Kidney (tissue), 13 donors: ENCODE measurements at regions not wholly inside any gene's neighbourhood (a gene's known extent, or its start where the extent isn't known, plus 50 kb on each side); places are given as distances from the start of the nearest gene placed in this dataset.

Experiments used
- DNase-seq, 5 donors: peaks; one replicate each; pipeline ENCODE4 v3.0.0-alpha.2; 2013 to 2020
- FAIRE-seq: peaks from 2 replicates; lab custom pipeline; 2012; peaks lifted over from hg19 to GRCh38; lab: Jason Lieb, UNC
- H3K27ac ChIP-seq, 2 donors: one replicate each; pipeline ENCODE4 v1.7.0; 2013; ENCODE audit warnings: low read depth in 2 of 2, low read length in 2 of 2, inconsistent platforms in 1 of 2
- H3K27me3 ChIP-seq: one replicate; pipeline ENCODE4 v1.7.1; 2013; ENCODE audit warnings: low read length, inconsistent platforms; ENCODE audit not compliant: control insufficient read depth, insufficient read depth
- H3K36me3 ChIP-seq, 3 donors: one replicate each; pipeline versions ENCODE4 v1.7.0 to v1.7.1; 2013; ENCODE audit warnings: low read length in 3 of 3, control low read depth in 1 of 3, inconsistent platforms in 1 of 3; ENCODE audit not compliant: insufficient read depth in 3 of 3, control insufficient read depth in 2 of 3
- H3K4me1 ChIP-seq, 3 donors: one replicate each; pipeline versions ENCODE4 v1.7.0 to v1.7.1; 2013; ENCODE audit warnings: low read length in 3 of 3, inconsistent platforms in 1 of 3, low read depth in 1 of 3; ENCODE audit not compliant: control insufficient read depth in 2 of 3, insufficient read depth in 2 of 3
- H3K4me3 ChIP-seq, 3 donors: one replicate each; pipeline versions ENCODE4 v1.7.0 to v1.8.1; 2013; ENCODE audit warnings: low read length in 3 of 3, control low read depth in 1 of 3, inconsistent platforms in 1 of 3
- H3K9ac ChIP-seq, 3 donors: one replicate each; pipeline versions ENCODE4 v1.7.0 to v1.7.1; 2013; ENCODE audit warnings: low read length in 3 of 3, control low read depth in 1 of 3, inconsistent platforms in 1 of 3
- H3K9me3 ChIP-seq, 3 donors: one replicate each; pipeline versions ENCODE4 v1.7.0 to v1.7.1; 2013; ENCODE audit warnings: low read length in 3 of 3, control low read depth in 1 of 3, inconsistent platforms in 1 of 3; ENCODE audit not compliant: control insufficient read depth in 2 of 3, insufficient read depth in 1 of 3
- intact Hi-C: fragments of 100-400 bp; cut with DNase I; formaldehyde crosslinking; loops from one replicate; pipeline ENCODE4 v1.11.1; 2022
- TF ChIP-seq, protein P1 (sequence below): IDR thresholded peaks from 3 replicates; pipeline ENCODE4 v1.5.1; 2012; ENCODE audit warnings: mild to moderate bottlenecking, moderate library complexity, borderline replicate concordance; ENCODE audit not compliant: insufficient read depth; ENCODE audit errors: extremely low read depth
- donor health status: control.
- donor health status: control.
- donor health status: control.
- donor health status: control.
- donor health status: control.
- donor health status: DM: yes; HTN: yes; CAD: no.
- donor health status: Normal renal cell carcinoma (clear cell type).

GRCh38 chr12:94862421-94862820 lies 141.1 kb downstream of the NDUFA12 start:
- no peak overlapping the region for H3K4me3 ChIP-seq
- no peak overlapping the region for H3K27ac ChIP-seq
- no peaks in the 10 kb centered on the region for H3K36me3 ChIP-seq
- FAIRE-seq (no peak), DNase-seq (peak in 1 of 5 donors; percentile 53)
- no peak overlapping the region for H3K9ac ChIP-seq
- peaks cover 0 to 6% (median 0%) of the 10 kb centered on the region in 3 donors for H3K4me1 ChIP-seq
- H3K27me3 ChIP-seq = no peaks in the 10 kb centered on the region
- H3K9me3 ChIP-seq = no peaks in the 10 kb centered on the region
- intact Hi-C loops = no loop called here
- TF ChIP-seq, protein P1, sequence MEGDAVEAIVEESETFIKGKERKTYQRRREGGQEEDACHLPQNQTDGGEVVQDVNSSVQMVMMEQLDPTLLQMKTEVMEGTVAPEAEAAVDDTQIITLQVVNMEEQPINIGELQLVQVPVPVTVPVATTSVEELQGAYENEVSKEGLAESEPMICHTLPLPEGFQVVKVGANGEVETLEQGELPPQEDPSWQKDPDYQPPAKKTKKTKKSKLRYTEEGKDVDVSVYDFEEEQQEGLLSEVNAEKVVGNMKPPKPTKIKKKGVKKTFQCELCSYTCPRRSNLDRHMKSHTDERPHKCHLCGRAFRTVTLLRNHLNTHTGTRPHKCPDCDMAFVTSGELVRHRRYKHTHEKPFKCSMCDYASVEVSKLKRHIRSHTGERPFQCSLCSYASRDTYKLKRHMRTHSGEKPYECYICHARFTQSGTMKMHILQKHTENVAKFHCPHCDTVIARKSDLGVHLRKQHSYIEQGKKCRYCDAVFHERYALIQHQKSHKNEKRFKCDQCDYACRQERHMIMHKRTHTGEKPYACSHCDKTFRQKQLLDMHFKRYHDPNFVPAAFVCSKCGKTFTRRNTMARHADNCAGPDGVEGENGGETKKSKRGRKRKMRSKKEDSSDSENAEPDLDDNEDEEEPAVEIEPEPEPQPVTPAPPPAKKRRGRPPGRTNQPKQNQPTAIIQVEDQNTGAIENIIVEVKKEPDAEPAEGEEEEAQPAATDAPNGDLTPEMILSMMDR = no peak

DNA sequence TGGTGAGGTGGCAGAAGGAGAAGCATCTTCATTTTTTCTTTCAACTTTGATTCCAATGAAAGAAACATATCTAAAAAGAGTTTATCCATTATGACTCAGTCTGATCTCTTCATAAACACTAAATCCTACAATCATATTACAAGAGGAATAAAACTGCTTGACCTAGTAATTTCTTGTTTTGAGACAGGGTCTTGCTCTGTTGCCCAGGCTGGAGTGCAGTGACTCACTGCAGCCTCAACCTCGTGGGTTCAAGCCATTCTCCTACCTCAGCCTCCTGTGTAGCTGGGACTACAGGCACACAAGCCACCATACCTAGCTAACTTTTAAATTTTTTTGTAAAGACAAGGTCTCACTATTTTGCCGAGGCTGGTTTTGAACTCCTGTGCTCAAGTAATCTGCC lies 147.2 kb downstream of the NDUFA12 start:
- Histone ChIP-seq H3K9me3 (no peaks in the 10 kb centered on the region), H3K4me3 (no peak overlapping the region), H3K9ac (no peak overlapping the region), H3K27ac (no peak overlapping the region), H3K4me1 (peaks cover 0 to 3% (median 0%) of the 10 kb centered on the region in 3 donors), H3K27me3 (no peaks in the 10 kb centered on the region), H3K36me3 (no peaks in the 10 kb centered on the region)
- DNase-seq = no peak
- TF ChIP-seq, protein P1 = no peak
- intact Hi-C loops = no loop called here
- FAIRE-seq = no peak

DNA sequence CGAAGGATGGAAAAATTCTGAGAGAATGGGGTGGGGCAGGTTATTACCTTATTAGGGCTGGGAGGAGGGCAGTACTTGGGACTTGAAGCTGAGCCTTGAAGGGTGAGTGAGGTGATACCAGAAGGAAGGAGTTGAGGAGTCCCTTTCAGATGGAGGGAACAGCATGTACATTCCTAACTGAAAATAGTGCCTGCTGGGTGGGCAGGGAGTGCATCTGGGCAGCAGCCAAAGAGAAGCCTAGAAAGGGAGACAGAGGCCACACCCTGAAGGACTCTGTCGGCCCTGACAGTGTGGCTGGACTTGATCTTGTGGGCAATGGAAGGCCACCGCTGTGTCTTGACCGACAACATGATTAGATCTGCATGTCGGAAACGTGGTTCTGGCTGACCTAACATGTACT lies 147.6 kb downstream of the NDUFA12 start:
- Histone ChIP-seq H3K9me3 (no peaks in the 10 kb centered on the region), H3K36me3 (no peaks in the 10 kb centered on the region), H3K27ac (no peak overlapping the region), H3K9ac (no peak overlapping the region), H3K4me3 (no peak overlapping the region), H3K4me1 (peaks cover 0 to 3% (median 0%) of the 10 kb centered on the region in 3 donors), H3K27me3 (no peaks in the 10 kb centered on the region)
- TF ChIP-seq, protein P1 = no peak
- DNase-seq = no peak
- intact Hi-C loops = no loop called here
- no peak for FAIRE-seq
